HG02840 (cell line): ENCODE measurements at regions not wholly inside any gene's neighbourhood (a gene's known extent, or its start where the extent isn't known, plus 50 kb on each side); places are given as distances from the start of the nearest gene placed in this dataset.

Experiments used
- ATAC-seq: cut with Tn5 transposase; IDR thresholded peaks from one replicate; pipeline ENCODE4 v1.9.1; 2021; ENCODE audit warnings: mild to moderate bottlenecking, moderate library complexity, moderate number of reproducible peaks; ENCODE audit not compliant: unreplicated experiment, low FRiP score

GRCh38 chr10:78703593-78703992 is 365.2 kb upstream of the ZMIZ1 start:
- no peak for ATAC-seq

- no peak for ATAC-seq
Measured at GRCh38 chr10:78706256-78706655, 362.5 kb upstream of the ZMIZ1 start.

- ATAC-seq, result no peak
Measured at GRCh38 chr10:78706726-78707540, 361.8 kb upstream of the ZMIZ1 start.

- no peak for ATAC-seq
Measured at GRCh38 chr10:78707745-78708144, 361.0 kb upstream of the ZMIZ1 start.

- ATAC-seq, result no peak
Measured at GRCh38 chr10:78712147-78712546, 356.6 kb upstream of the ZMIZ1 start.

GRCh38 chr10:78713659-78714058 is 355.1 kb upstream of the ZMIZ1 start:
- no peak for ATAC-seq

- no peak for ATAC-seq
Measured at GRCh38 chr10:78714225-78714624, 354.5 kb upstream of the ZMIZ1 start.

GRCh38 chr10:78715435-78715834 is 353.3 kb upstream of the ZMIZ1 start:
- no peak for ATAC-seq

- no peak for ATAC-seq
Measured at GRCh38 chr10:78716043-78716660, 352.6 kb upstream of the ZMIZ1 start.

GRCh38 chr10:78717200-78717599 is 351.6 kb upstream of the ZMIZ1 start:
- ATAC-seq, result no peak

GRCh38 chr10:78718032-78718572 is 350.7 kb upstream of the ZMIZ1 start:
- no peak for ATAC-seq

- no peak for ATAC-seq
Measured at GRCh38 chr10:78719276-78719675, 349.5 kb upstream of the ZMIZ1 start.

- no peak for ATAC-seq
Measured at GRCh38 chr10:78720091-78720490, 348.7 kb upstream of the ZMIZ1 start.

GRCh38 chr10:78721231-78721630 is 347.5 kb upstream of the ZMIZ1 start:
- no peak for ATAC-seq

GRCh38 chr10:78724846-78725245 is 343.9 kb upstream of the ZMIZ1 start:
- ATAC-seq, result no peak

GRCh38 chr10:78726171-78726570 is 342.6 kb upstream of the ZMIZ1 start:
- no peak for ATAC-seq

- ATAC-seq, result no peak
Measured at GRCh38 chr10:78727251-78727650, 341.5 kb upstream of the ZMIZ1 start.

GRCh38 chr10:78727728-78728127 is 341.0 kb upstream of the ZMIZ1 start:
- ATAC-seq, result no peak

GRCh38 chr10:78728176-78728575 is 340.6 kb upstream of the ZMIZ1 start:
- no peak for ATAC-seq

- ATAC-seq, result no peak
Measured at GRCh38 chr10:78729366-78729765, 339.4 kb upstream of the ZMIZ1 start.

- no peak for ATAC-seq
Measured at GRCh38 chr10:78729800-78730199, 339.0 kb upstream of the ZMIZ1 start.

GRCh38 chr10:78730754-78731153 is 338.0 kb upstream of the ZMIZ1 start:
- ATAC-seq, result no peak
